Hematopoietic multipotent progenitor cell treated with erythropoietin and hydrocortisone succinate and interleukin-3 and kit ligand, for 4 days (in vitro differentiated cells): ENCODE measurements at regions not wholly inside any gene's neighbourhood (a gene's known extent, or its start where the extent isn't known, plus 50 kb on each side); places are given as distances from the start of the nearest gene placed in this dataset.

ENCODE experiments used
- DNase-seq: peaks from one replicate; pipeline ENCODE4 v3.0.0-alpha.2; 2015

- DNase-seq, result no peak
Measured at GRCh38 chr3:194995922-194996321, 275.0 kb downstream of the XXYLT1 start.

DNA sequence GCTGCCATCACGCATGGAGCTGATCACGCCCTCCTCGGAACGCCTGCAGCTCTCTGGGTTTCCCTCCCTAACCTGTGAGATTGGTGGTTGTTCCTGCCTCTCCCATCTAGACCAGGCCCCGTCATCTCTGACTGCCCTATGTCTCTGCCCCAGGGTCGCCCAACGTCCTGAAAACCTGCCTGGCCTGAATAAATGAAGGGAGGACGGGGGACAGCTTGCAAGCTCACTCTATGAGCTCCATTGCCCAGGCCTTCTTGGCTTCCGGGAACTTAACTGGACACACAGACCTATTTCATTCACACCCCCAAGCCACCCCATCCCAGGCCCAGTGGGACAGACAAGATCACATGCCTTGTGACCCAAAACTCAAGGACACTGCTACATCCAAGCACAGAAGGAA, 274.2 kb downstream of the XXYLT1 start:
- DNase-seq, result no peak

DNA sequence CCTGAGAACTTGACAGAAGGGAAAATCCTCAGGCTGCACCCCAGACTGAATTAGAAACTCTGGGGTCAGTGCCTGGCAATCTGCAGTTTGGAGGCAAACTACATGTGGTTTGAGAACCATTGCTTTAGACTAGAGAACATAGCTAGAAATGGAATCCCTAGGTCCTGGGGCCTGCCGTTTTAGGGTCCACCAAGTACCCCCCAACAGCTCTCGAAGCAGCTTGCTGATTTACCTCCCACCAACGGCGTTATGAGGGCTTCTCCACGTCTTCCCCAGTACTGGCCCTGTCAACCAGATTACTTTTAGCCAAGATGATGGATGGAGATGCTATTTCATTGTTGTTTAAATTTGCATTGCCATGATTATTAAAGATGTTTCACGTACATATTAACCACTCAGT, 272.5 kb downstream of the XXYLT1 start:
- no peak for DNase-seq

GRCh38 chr3:194998948-194999347, 272.0 kb downstream of the XXYLT1 start:
- DNase-seq, result no peak

DNA sequence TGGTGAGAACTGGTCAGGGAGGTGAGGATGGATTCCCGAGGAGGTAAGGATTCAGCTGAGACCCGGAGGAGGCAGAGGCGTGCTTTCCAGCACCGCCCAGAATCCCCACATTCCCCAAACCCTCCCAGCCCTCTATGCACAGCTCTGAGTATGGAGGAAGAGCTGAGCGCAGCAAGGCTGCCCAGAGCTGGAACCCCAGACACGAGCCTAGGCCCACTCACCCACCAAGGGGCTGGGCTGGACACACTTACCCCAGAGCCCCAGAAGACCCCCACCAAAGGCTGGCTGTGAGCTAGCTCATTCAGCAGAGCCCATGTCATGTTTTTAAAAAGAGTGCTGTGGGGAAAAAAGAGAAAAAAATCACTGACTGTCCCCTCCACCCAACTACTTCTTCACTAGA, 271.5 kb downstream of the XXYLT1 start:
- no peak for DNase-seq

GRCh38 chr3:195001261-195001660, 269.7 kb downstream of the XXYLT1 start:
- no peak for DNase-seq

GRCh38 chr3:195001961-195002861, 268.7 kb downstream of the XXYLT1 start:
- DNase-seq, result peak; percentile 85

GRCh38 chr3:195003006-195003892, 267.7 kb downstream of the XXYLT1 start:
- DNase-seq, result peak; percentile 92

GRCh38 chr3:195003893-195004289, 267.1 kb downstream of the XXYLT1 start:
- no peak for DNase-seq

DNA sequence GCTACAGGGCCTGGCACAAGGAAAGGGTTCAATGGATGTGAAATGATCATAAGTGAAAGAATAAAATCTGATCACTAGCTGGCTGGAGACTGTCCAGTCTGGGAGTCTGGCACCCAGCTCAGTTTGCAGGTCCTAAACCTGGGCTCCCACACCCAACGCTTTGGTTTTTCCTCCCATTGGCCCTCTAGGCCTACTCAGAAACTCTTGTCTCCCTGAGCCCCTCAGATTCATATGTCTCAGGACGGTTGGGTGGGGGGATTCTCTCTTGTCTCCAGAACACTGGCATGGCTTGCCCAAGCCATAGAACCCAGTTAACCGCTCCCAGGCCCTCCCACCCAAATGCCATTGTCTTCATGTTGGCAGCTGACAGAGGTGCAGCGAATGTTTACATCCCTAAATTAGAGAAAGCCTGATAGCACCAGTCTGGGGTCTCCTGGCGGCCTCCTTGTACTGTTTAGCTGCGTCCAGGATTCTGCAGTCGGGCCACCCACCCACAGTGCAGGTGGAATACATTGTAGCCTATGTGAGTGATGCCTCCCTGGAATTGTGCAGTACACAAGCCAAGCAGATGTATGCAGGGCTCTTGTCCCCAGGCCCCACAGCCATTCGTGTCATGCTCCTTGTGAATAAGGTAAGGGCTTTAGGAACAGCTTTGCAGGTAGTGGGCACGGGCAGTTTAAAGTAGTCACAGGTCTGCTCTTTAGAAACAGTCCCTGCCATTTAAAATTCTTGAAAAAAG, 266.3 kb downstream of the XXYLT1 start:
- no peak for DNase-seq

- DNase-seq, result no peak
Measured at GRCh38 chr3:195005251-195005620, 265.7 kb downstream of the XXYLT1 start.

GRCh38 chr3:195005759-195006510, 265.0 kb downstream of the XXYLT1 start:
- no peak for DNase-seq

GRCh38 chr3:195007151-195007550, 263.8 kb downstream of the XXYLT1 start:
- no peak for DNase-seq

GRCh38 chr3:195007766-195008165, 263.2 kb downstream of the XXYLT1 start:
- peak; percentile 82 for DNase-seq

- DNase-seq, result no peak
Measured at GRCh38 chr3:195008816-195009215, 262.1 kb downstream of the XXYLT1 start.

DNA sequence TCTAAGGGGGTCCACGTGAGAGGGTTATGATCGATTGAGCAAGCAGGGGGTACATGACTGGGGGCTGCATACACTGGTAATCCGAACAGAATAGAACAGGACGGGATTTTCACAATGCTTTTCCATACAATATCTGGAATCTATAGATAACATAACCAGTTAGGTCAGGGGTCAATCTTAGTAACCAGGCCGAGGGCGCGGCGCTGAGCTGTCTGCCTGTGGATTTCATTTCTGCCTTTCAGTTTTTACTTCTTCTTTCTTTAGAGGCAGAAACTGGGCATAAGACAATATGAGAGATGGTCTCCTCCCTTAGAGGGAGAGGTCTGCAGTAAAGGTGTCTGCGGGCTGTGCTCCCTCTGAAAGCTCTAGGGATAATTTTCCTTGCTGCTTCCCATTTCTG, 261.3 kb downstream of the XXYLT1 start:
- no peak for DNase-seq

- no peak for DNase-seq
Measured at GRCh38 chr3:195010551-195011100, 260.3 kb downstream of the XXYLT1 start.

- DNase-seq, result no peak
Measured at GRCh38 chr3:195011231-195011834, 259.6 kb downstream of the XXYLT1 start.

DNA sequence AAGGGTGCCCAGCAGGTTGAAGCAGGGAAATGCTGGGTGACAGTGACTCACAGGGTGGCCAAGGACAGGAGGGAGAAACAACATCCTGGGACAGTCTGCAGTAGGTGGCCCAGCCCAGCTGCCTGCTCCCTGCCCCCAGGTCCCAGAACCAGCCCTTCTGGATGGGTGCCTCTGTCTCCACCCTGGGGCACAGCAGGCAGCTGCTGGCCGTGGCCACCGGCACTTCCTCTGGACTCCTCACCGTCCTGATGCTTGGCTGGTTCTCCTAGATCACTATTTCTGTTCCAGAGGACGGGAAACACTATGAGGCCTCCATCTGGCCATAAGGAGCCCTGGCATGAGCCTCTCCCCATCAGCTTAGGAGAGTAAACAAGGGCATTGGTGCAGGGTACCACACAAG, 258.9 kb downstream of the XXYLT1 start:
- DNase-seq, result no peak

DNA sequence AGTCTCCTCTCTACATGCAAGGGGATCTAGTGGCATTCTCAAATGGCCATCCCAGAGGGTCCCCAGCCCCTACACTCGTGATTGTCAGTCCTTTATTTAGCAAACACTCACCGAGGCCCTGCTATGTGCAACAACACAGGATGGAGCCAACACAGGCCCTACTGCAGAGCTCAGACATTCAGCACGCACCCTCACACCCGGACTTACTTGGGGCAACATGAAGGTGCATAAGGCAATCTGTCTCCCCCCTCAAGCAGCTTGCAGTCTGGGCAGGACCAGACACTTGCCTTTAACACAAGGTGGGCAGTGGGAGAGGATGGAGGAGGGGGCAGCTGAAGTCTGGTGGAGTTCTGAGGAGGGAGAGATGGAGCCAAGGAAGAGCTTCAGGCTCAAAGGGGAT, 258.4 kb downstream of the XXYLT1 start:
- no peak for DNase-seq
